ENCODE measurements at regions not wholly inside any gene's neighbourhood (a gene's known extent, or its start where the extent isn't known, plus 50 kb on each side); places are given as distances from the start of the nearest gene placed in this dataset.

- no peak for TF ChIP-seq POLR2A (IDR thresholded peaks at IDR 0.05; ENCODE audit: control extremely low read depth in 1 of 2, low read depth in 2 of 2, low read length in 2 of 2)
- no peak for TF ChIP-seq CTCF (IDR thresholded peaks at IDR 0.05; ENCODE audit: control extremely low read depth in 1 of 3, insufficient read depth in 1 of 3, low read depth in 1 of 3, low read length in 3 of 3)
- TF ChIP-seq KDM1A (IDR thresholded peaks at IDR 0.05; ENCODE audit: borderline replicate concordance, low read length): no peak
- no peak for TF ChIP-seq POLR2AphosphoS5 (IDR thresholded peaks at IDR 0.05; ENCODE audit: low read depth, low read length)
- no peak for TF ChIP-seq ZNF274 (IDR thresholded peaks at IDR 0.05; ENCODE audit: borderline replicate concordance, extremely low read depth, low read length)
- no peak for TF ChIP-seq EP300 (IDR thresholded peaks at IDR 0.05; ENCODE audit: borderline replicate concordance in 1 of 2, low read depth in 2 of 2, low read length in 2 of 2)
- no peak for TF ChIP-seq EZH2 (IDR thresholded peaks at IDR 0.05; ENCODE audit: low read depth, low read length, severe bottlenecking)
- no peak for TF ChIP-seq SUZ12 (IDR thresholded peaks at IDR 0.05; ENCODE audit: low read length)
- no peak for TF ChIP-seq YY1 (IDR thresholded peaks at IDR 0.05; ENCODE audit: low read depth, low read length)
- TF ChIP-seq TCF12 (IDR thresholded peaks at IDR 0.05; ENCODE audit: low read depth, low read length): no peak
- TF ChIP-seq JUND (IDR thresholded peaks at IDR 0.05; ENCODE audit: low read length): no peak
- no peak for TF ChIP-seq USF2 (IDR thresholded peaks at IDR 0.05; ENCODE audit: low read length)
- TF ChIP-seq CHD2 (IDR thresholded peaks at IDR 0.05; ENCODE audit: low read length): no peak
Measured at GRCh38 chr1:101437800-101438199, 201.0 kb downstream of the S1PR1 start.
